ENCODE measurements at regions not wholly inside any gene's neighbourhood (a gene's known extent, or its start where the extent isn't known, plus 50 kb on each side); places are given as distances from the start of the nearest gene placed in this dataset.
A peak's percentile ranks its signal among the peaks of the same experiment; 100 is the strongest.
"Not testable (repeated sequence)": the region's sequence is repeated elsewhere in the genome, so short reads cannot be mapped to it uniquely, and the experiment has no call there.

DNA sequence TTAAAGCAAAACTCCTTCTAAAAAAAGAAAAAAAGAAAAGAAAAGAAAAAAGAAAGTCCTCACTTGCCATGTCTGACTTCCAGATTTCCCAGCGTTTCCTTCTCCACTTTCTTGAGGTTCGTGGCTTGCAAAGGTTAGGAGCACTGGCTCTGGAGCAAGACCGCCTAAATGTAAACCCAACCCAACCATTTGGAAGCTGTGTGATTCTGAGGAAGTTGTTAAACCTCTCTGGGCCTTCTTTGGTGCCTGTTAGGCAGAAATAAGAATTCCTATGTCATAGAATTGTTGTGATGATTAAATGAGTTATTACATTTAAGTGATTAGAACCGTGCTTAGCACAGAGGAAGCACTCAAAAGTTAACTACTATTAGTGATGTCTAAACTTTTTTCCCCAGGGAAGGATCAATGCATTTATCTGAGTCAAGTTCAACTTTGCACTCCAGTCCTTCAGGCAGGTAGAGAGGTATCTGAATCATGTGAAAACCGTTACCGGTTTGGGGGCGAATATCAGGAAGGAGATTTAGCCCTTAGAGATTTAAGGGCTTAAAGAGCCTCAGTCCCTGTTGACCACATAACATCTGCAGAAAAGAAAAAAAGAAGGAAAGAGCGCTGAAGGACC is 78.3 kb upstream of the HES1 start:
- DNase-seq, result no peak
- Mint-ChIP-seq H3K27me3 (peaks cover 15% of the 10 kb centered on the region), H3K27ac (peak overlapping the region; percentile 34), H3K4me3 (peak overlapping the region; percentile 73), H3K4me1 (peaks cover 6% of the 10 kb centered on the region), H3K36me3 (no peaks in the 10 kb centered on the region), H3K9me3 (peaks cover 4% of the 10 kb centered on the region)
- ATAC-seq (ENCODE audit: low read depth), result no peak
- POLR2A ChIA-PET, result interaction anchor here (0.5 kb wide), 1 partner anchor 307 kb away, joined by 3 read pairs; no protein-coding TSS in a partner anchor

DNA sequence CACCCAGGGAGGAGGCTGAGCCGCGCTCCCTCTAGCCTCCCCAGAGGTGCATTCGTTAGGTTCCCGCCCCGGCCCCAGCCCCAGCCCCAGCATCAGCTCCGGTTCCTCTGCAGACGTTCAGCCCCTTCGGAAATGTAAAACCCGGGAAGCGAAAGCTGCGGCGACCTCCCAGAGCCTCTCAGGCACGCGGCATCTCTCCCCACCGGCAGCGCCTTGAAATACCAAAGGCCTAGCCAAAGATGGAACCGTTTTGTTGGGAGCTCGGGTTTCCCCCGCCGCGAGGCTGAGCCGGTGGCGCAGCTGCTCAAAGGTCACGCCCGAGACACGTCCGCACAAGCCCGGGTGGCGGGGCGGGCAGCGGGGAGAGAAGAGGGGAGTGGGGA is 77.8 kb upstream of the HES1 start:
- DNase-seq, result peak; percentile 49
- Mint-ChIP-seq H3K4me3 (peak overlapping the region; percentile 73), H3K9me3 (peaks cover under 1% of the 10 kb centered on the region), H3K36me3 (no peaks in the 10 kb centered on the region), H3K4me1 (peaks cover 6% of the 10 kb centered on the region), H3K27ac (peak overlapping the region; percentile 21), H3K27me3 (peaks cover 15% of the 10 kb centered on the region)
- POLR2A ChIA-PET, result interaction anchor here (0.5 to 0.9 kb wide), 2 partner anchors 79 to 307 kb away, joined by 3 read pairs; no protein-coding TSS in a partner anchor
- ATAC-seq (ENCODE audit: low read depth), result peak; percentile 52

DNA sequence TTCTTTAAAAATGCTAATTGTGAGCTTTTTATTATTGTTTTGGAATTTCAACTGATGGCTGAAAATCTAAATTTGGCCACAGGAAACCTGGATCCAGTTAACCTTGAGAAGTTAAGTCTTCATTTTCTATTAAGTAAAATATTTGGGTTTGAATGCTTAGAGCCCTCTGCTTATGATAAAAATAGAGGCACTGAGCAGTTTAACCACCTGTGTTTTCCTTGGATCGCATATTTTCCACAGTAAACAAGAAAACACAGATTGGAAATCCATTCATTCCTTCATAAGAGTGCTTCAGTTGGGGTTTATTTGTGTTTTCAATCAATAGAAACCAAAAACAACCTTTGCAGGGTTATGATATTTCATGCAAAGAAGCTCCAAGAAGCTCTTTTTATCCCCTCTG is 77.2 kb upstream of the HES1 start:
- DNase-seq (no peak), ATAC-seq (ENCODE audit: low read depth) (no peak)
- POLR2A ChIA-PET, result interaction anchor here (0.9 kb wide), 1 partner anchor 78 kb away, joined by 3 read pairs; no protein-coding TSS in a partner anchor
- peaks cover 6% of the 10 kb centered on the region for H3K4me1 Mint-ChIP-seq
- H3K27ac Mint-ChIP-seq, result no peak overlapping the region
- H3K36me3 Mint-ChIP-seq, result no peaks in the 10 kb centered on the region
- H3K4me3 Mint-ChIP-seq, result no peak overlapping the region
- H3K27me3 Mint-ChIP-seq, result peaks cover 15% of the 10 kb centered on the region
- H3K9me3 Mint-ChIP-seq, result no peaks in the 10 kb centered on the region

DNA sequence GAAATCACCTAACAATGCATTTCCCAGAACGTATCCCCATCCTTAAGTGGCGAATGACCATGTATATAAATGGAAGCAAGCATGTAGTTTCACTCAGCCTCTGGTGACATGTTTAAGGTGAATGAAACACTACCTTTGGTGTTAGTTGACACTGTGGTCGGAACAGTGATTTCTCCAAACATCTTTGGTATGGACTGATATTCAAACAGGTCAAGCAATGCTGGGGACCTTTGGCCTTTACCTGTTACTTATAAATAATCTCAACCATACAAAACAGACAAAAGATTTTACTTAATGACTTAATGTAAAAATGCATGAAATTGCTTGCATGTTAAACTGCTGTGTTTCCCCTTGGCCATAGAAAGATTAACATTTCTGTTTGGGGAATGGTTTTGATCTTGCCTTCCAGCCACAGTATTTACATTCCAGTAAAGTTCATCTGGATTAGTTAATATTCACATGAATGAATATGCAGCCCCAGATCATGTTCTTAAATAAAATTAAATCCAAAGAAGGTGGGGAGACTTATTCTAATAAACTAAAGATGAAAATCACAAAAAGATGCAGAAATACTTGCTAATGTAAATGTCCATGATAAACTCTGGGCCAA is 74.4 kb upstream of the HES1 start:
- peaks cover 31% of the 10 kb centered on the region for H3K27me3 Mint-ChIP-seq
- no peak overlapping the region for H3K4me3 Mint-ChIP-seq
- no peaks in the 10 kb centered on the region for H3K9me3 Mint-ChIP-seq
- no peak overlapping the region for H3K27ac Mint-ChIP-seq
- ATAC-seq (ENCODE audit: low read depth), result no peak
- DNase-seq, result no peak
- H3K36me3 Mint-ChIP-seq, result no peaks in the 10 kb centered on the region
- H3K4me1 Mint-ChIP-seq, result peaks cover 6% of the 10 kb centered on the region
- POLR2A ChIA-PET, result no interaction called here

DNA sequence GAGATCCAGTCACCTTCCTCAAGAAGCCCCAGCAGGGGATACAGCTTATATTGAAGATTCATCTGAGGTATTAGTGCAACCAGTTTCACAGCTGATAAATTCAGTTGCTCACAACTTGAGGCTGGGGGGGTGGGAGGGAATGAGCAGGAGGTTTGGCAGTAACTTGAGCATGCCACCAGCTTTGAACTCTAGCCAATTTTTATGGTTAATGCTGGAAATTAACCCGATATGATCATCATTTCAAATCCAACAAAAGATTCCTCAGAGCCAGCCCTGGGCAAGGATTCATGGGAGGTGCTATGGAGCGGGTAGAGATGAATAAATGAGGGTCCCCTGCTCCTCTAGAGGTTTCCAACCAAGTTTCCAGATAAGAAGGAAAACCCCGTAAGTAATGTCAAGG is 73.1 kb upstream of the HES1 start:
- ATAC-seq (ENCODE audit: low read depth), result no peak
- no peak for DNase-seq
- Mint-ChIP-seq H3K36me3 (no peaks in the 10 kb centered on the region), H3K27me3 (peaks cover 36% of the 10 kb centered on the region), H3K4me3 (no peak overlapping the region), H3K4me1 (peaks cover 2% of the 10 kb centered on the region), H3K9me3 (peaks cover 5% of the 10 kb centered on the region), H3K27ac (no peak overlapping the region)
- POLR2A ChIA-PET, result no interaction called here

DNA sequence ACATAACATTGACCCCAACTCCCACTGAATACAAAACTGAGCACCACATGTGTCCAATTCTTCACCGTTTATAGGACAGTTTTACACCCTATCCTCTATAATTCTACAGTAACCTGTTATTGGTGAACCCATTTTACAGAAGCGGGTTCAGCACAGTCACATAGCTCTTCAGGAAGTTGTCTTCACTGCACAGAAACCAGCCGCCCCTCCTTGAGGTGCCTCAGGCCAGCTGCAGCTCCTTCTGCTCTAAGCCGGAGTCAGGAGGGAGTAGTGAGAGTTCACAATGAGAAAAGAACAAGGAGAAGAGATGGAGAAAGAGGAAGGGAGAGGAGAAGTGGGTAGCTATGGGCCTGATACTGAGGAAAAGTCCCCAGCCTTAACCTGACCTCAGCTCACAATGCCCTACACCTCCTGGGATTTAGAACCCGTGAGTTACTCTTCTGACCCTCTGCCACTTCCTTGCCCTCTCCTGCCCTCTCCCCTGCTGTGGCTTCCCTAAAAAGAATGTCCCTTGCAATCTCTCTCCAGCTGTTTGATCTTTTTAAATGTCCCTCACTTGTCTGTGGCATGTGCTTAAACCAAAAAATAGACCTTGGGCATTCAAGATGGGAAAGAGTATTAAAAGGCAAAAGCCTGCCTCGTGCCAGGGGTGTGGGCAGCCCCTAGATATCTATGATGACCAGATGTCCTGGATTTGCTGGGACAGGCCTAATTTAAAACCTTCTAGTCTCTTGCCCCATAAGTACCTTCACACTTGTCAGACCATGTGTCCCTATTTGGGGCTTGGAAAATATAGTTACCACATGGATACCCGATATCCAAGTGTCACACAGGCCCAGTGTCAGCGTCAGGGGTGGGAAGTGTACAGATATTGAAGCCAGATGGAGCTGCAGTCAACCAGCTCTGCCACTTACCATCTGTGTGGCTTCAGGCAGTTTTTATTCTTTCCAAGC is 71.3 kb upstream of the HES1 start:
- no peaks in the 10 kb centered on the region for H3K36me3 Mint-ChIP-seq
- DNase-seq (no peak), ATAC-seq (ENCODE audit: low read depth) (no peak)
- H3K9me3 Mint-ChIP-seq, result peaks cover 12% of the 10 kb centered on the region
- H3K27me3 Mint-ChIP-seq, result peaks cover 38% of the 10 kb centered on the region
- POLR2A ChIA-PET, result no interaction called here
- no peak overlapping the region for H3K4me3 Mint-ChIP-seq
- H3K27ac Mint-ChIP-seq, result no peak overlapping the region
- H3K4me1 Mint-ChIP-seq, result peaks cover under 1% of the 10 kb centered on the region

DNA sequence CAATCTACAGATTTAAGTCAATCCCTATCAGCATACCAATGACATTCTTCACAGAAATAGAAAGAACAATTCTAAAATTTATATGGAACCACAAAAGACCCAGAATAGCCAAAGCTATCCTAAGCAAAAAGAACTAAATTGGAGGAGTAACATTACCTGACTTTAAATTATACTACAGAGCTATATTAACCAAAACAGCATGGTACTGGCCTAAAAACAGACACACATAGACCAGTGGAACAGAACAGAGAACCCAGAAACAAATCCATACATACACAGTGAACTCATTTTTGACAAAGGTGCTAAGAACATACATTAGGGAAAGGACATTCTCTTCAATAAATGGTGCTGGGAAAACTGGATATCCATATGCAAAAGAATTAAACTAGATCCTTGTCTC is 68.6 kb upstream of the HES1 start:
- H3K27ac Mint-ChIP-seq; ATAC-seq (ENCODE audit: low read depth); H3K4me3 Mint-ChIP-seq; POLR2A ChIA-PET; H3K36me3 Mint-ChIP-seq; H3K4me1 Mint-ChIP-seq; DNase-seq: not testable (repeated sequence)
- Mint-ChIP-seq H3K27me3 (peaks cover 47% of the 10 kb centered on the region), H3K9me3 (peaks cover 13% of the 10 kb centered on the region)

DNA sequence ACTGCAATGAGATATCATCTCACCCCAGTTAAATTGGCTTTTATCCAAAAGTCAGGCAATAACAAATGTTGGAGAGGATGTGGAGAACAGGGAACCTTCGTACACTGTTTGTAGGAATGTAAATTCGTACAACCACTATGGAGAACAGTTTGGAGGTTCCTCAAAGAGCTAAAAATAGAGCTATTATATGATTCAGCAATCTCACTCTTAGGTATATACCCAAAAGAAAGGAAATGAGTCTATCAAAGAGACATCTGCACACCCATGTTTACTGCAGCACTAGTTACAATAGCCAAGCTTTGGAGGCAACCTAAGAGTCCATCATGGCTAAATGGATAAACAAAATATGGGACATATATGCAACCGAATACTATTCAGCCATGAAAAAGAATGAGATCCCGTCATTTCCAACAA is 68.0 kb upstream of the HES1 start:
- H3K27me3 Mint-ChIP-seq, result peaks cover 53% of the 10 kb centered on the region
- no peaks in the 10 kb centered on the region for H3K36me3 Mint-ChIP-seq
- H3K9me3 Mint-ChIP-seq, result peaks cover 13% of the 10 kb centered on the region
- H3K4me3 Mint-ChIP-seq, result no peak overlapping the region
- DNase-seq (no peak), ATAC-seq (ENCODE audit: low read depth) (no peak)
- peaks cover 6% of the 10 kb centered on the region for H3K4me1 Mint-ChIP-seq
- POLR2A ChIA-PET, result no interaction called here
- H3K27ac Mint-ChIP-seq, result no peak overlapping the region

DNA sequence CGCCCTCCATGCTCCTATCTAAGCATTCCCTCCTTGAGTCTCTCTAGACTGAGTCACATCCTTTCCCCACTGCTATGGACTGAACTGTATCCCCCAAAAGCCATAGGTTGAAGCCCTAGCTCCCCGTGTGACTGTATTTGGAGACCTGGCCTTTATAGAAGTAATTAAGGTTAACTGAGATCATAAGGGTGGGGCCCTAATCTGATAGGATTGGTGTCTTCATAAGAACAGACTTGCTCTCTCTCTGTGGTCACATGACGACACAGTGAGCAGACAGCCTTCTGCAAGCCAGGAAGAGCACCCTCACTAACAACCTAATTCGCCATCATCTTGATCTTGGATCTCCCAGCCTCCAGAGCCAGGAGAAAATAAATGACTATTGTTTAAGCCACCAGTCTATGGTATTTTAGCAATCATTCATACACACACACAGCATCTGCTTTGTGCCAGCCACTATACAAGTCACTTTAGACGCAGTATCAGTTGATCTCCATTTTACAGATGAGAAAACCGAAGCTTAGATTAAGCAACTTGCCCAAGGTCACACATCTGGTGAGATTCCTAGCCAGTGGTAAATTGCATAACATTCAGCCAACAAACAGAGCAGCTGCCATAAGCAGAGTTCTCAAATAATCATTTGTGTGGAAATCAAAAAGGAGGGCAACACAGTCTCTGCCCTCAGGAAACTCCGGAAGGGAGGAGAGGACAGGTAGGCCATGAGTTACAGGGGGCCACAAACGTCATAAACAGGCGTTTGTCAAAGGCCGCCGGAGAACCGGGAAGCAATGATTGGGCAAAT is 66.3 kb upstream of the HES1 start:
- Mint-ChIP-seq H3K9me3 (peaks cover 13% of the 10 kb centered on the region), H3K27ac (no peak overlapping the region), H3K27me3 (peaks cover 57% of the 10 kb centered on the region), H3K36me3 (no peaks in the 10 kb centered on the region), H3K4me1 (peaks cover 6% of the 10 kb centered on the region), H3K4me3 (peak overlapping the region; percentile 35)
- POLR2A ChIA-PET, result no interaction called here
- DNase-seq (no peak), ATAC-seq (ENCODE audit: low read depth) (no peak)

DNA sequence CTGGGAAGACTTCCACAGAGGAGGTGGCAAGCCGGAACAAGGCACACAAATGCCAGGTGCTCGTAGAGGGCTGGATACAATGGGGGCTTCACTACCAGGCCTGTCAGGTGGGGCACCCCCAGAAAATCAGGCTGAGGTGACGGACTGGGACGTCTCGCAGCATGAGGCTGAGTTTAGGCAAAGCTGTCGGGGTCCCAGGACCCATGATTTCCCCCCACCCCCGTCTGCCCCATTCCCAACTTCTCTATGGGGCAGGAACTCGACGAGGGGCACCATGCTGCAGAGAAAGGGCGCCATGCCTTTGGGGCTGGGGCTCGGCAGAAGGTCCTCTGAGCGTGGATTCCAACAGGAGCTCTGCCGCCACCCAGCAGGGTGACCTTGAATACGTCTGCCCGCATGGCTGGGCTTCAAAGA is 65.7 kb upstream of the HES1 start:
- H3K9me3 Mint-ChIP-seq, result peaks cover 13% of the 10 kb centered on the region
- peaks cover 58% of the 10 kb centered on the region for H3K27me3 Mint-ChIP-seq
- H3K36me3 Mint-ChIP-seq, result no peaks in the 10 kb centered on the region
- POLR2A ChIA-PET, result no interaction called here
- H3K4me3 Mint-ChIP-seq, result peak overlapping the region; percentile 72
- H3K4me1 Mint-ChIP-seq, result peaks cover 6% of the 10 kb centered on the region
- H3K27ac Mint-ChIP-seq, result no peak overlapping the region
- no peak for ATAC-seq (ENCODE audit: low read depth)
- no peak for DNase-seq

DNA sequence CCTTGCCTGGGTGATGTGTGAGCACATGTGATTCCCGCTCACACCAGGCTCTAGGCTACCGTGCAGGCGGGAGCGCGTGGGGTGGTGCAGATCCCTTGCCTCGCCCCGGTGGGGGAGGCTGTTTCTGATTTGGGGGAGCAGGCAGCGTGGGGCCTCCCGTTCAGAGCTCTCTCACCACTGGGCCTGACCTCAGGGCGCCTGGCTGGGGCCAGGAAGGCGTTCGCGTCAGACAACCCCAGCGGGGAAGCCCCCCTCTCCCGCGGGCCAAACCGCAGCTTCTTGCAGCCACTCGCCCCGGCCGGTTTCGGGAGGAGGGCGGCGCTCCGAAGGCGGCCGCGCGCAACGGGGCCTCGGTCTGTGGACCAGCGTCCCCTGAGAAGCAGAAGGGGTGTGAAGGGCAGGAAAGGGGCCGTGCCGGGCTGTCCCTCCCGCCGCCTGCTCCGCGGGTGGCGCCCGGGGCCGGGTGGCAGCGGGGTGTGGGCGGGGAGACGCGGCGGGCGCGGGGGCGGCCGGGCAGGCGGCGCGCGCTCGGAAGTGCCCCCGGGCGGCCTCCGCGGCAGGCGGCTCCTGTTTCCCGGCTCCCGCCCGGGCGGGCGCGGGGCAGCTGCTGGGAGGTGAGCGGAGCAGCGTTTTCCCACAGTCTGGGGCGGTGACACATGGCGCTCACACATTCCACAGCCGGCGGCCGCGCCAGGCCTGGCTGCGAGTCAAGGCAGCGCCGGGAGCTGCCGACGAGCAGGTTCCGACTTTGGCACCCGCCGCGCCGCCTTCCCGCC is 65.1 kb upstream of the HES1 start:
- Mint-ChIP-seq H3K27me3 (peaks cover 56% of the 10 kb centered on the region), H3K27ac (no peak overlapping the region)

DNA sequence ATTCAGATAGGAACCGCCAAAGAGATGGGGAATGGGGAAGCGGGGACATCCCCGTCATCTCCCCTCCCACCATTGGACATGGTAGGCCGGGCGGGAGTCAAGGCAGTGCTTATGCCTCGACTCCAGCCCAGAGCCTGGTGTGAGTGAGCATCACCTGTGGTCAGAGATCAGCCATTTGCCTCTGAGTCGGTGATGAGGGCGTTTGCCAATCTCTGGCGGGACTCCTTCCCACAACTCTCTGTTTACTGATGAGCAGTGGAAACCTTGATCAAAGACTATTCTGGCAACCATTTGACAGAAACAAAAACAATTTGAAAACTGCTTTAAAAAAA is 63.9 kb upstream of the HES1 start:
- Mint-ChIP-seq H3K4me3 (no peak overlapping the region), H3K27ac (no peak overlapping the region), H3K9me3 (peaks cover 13% of the 10 kb centered on the region), H3K36me3 (no peaks in the 10 kb centered on the region), H3K27me3 (peaks cover 47% of the 10 kb centered on the region), H3K4me1 (peaks cover 6% of the 10 kb centered on the region)
- no peak for DNase-seq
- no peak for ATAC-seq (ENCODE audit: low read depth)
- POLR2A ChIA-PET, result no interaction called here

More for the DNA sequence above, 65.1 kb upstream of the HES1 start:
- ATAC-seq (ENCODE audit: low read depth) (peak; percentile 79), DNase-seq (peak; percentile 74)
- POLR2A ChIA-PET, result no interaction called here
- Mint-ChIP-seq H3K36me3 (no peaks in the 10 kb centered on the region), H3K4me3 (peak overlapping the region; percentile 72), H3K4me1 (peaks cover 6% of the 10 kb centered on the region), H3K9me3 (peaks cover 13% of the 10 kb centered on the region)

Data from activated naive CD8-positive, alpha-beta T cell treated with anti-CD3 and anti-CD28 coated beads, Interleukin-2, amount 10 ng/mL, durations not matched to agents 7 days and 5 days (primary cell).